H1 (cell line): ENCODE measurements at regions not wholly inside any gene's neighbourhood (a gene's known extent, or its start where the extent isn't known, plus 50 kb on each side); places are given as distances from the start of the nearest gene placed in this dataset.
"Not testable (repeated sequence)": the region's sequence is repeated elsewhere in the genome, so short reads cannot be mapped to it uniquely, and the experiment has no call there.

Experiments used
- CTCF ChIA-PET: fragments of 300-600 bp; sonication (Branson Sonifier 250); formaldehyde crosslinking; loops from one replicate; lab custom pipeline; 2021; ENCODE audit not compliant: partially characterized antibody; lab: Charles Lee
- POLR2A ChIA-PET: fragments of 300-600 bp; sonication (Branson Sonifier 250); formaldehyde crosslinking; loops from one replicate; lab custom pipeline; 2021; ENCODE audit warnings: inconsistent platforms; ENCODE audit not compliant: partially characterized antibody; lab: Charles Lee
- DNase-seq, 2 experiments: peaks; one replicate each; pipeline versions ENCODE4 v3.0.0 to v3.0.0-alpha.2; 2010 to 2022; ENCODE audit warnings: low spot score in 2 of 2, low read depth in 1 of 2, mixed read lengths in 1 of 2
- FAIRE-seq: peaks from 2 replicates; lab custom pipeline; 2011; peaks lifted over from hg19 to GRCh38; lab: Jason Lieb, UNC
- H2AFZ ChIP-seq: 2 replicates; pipeline ENCODE4 v1.8.1; 2012; ENCODE audit warnings: low read length, inconsistent platforms
- H2AK5ac ChIP-seq: 2 replicates; pipeline ENCODE4 v1.6.1; 2013; ENCODE audit warnings: low read depth, low read length
- H2BK120ac ChIP-seq: replicated peaks from 2 replicates; pipeline ENCODE3; 2013; ENCODE audit warnings: low read depth, low read length, inconsistent platforms
- H2BK12ac ChIP-seq: 2 replicates; pipeline ENCODE4 v1.6.1; 2013; ENCODE audit warnings: low read depth, low read length
- H2BK15ac ChIP-seq: 2 replicates; pipeline ENCODE4 v1.6.1; 2013; ENCODE audit warnings: low read length
- H2BK20ac ChIP-seq: 2 replicates; pipeline ENCODE4 v1.6.1; 2013; ENCODE audit warnings: low read length
- H2BK5ac ChIP-seq: 2 replicates; pipeline ENCODE4 v1.6.1; 2013; ENCODE audit warnings: low read depth, low read length
- H3K14ac ChIP-seq: 2 replicates; pipeline ENCODE4 v1.6.1; 2013; ENCODE audit warnings: inconsistent platforms; ENCODE audit not compliant: insufficient read length
- H3K18ac ChIP-seq: 2 replicates; pipeline ENCODE4 v1.6.1; 2013; ENCODE audit warnings: low read length; ENCODE audit errors: extremely low read depth
- H3K23ac ChIP-seq: 2 replicates; pipeline ENCODE4 v1.6.1; 2013; ENCODE audit warnings: inconsistent platforms; ENCODE audit not compliant: insufficient read length
- H3K23me2 ChIP-seq: 2 replicates; pipeline ENCODE4 v1.6.1; 2013; ENCODE audit warnings: low read depth, low read length
- H3K27ac ChIP-seq: 2 replicates; pipeline ENCODE4 v1.6.1; 2011; ENCODE audit warnings: low read depth, low read length, inconsistent platforms
- H3K27me3 ChIP-seq, 4 experiments: replicated peaks in 1 of 4; 1 replicate in 1 of 4; 2 replicates in 3 of 4; pipeline versions ENCODE4 v1.6.1 to v1.8.1; 2011 to 2013; ENCODE audit warnings: low read length in 3 of 4, mild to moderate bottlenecking in 3 of 4, inconsistent platforms in 2 of 4, mixed read lengths in 2 of 4, moderate library complexity in 1 of 4; ENCODE audit not compliant: control insufficient read depth in 3 of 4, insufficient read depth in 3 of 4; ENCODE audit errors: extremely low read depth in 1 of 4
- H3K36me3 ChIP-seq, 4 experiments: 2 replicates each; pipeline versions ENCODE4 v1.6.1 to v1.8.1; 2011 to 2013; ENCODE audit warnings: mild to moderate bottlenecking in 4 of 4, low read length in 3 of 4, moderate library complexity in 2 of 4, control low read depth in 1 of 4, inconsistent platforms in 1 of 4; ENCODE audit not compliant: insufficient read depth in 4 of 4, control insufficient read depth in 2 of 4
- H3K4ac ChIP-seq: replicated peaks from 2 replicates; pipeline ENCODE3; 2013; ENCODE audit warnings: low read length, low read depth, mixed read lengths, inconsistent platforms; ENCODE audit not compliant: insufficient read length
- H3K4me1 ChIP-seq, 4 experiments: replicated peaks in 1 of 4; 1 replicate in 1 of 4; 2 replicates in 3 of 4; pipeline versions ENCODE4 v1.6.1 to v1.8.1; 2011 to 2013; ENCODE audit warnings: low read length in 3 of 4, inconsistent platforms in 2 of 4, mixed read lengths in 1 of 4; ENCODE audit not compliant: insufficient read depth in 4 of 4, control insufficient read depth in 3 of 4
- H3K4me2 ChIP-seq, 2 experiments: 2 replicates each; pipeline versions ENCODE4 v1.6.1 to v1.8.1; 2011 to 2013; ENCODE audit warnings: low read depth in 2 of 2, low read length in 2 of 2, control low read depth in 1 of 2, inconsistent platforms in 1 of 2, mild to moderate bottlenecking in 1 of 2; ENCODE audit not compliant: insufficient read depth in 1 of 2
- H3K4me3 ChIP-seq, 4 experiments: fragments of 200-600, 300-600 bp in 1 of 4; sonication (generic), shearing (Covaris generic), sonication (Bioruptor Twin) in 1 of 4; 2 replicates each; pipeline versions ENCODE4 v1.5.1 to v1.8.1; 2011 to 2016; ENCODE audit warnings: low read length in 4 of 4, low read depth in 3 of 4, control low read depth in 2 of 4, inconsistent platforms in 2 of 4, mild to moderate bottlenecking in 2 of 4, mixed read lengths in 1 of 4, moderate library complexity in 1 of 4; ENCODE audit not compliant: insufficient read depth in 2 of 4; ENCODE audit errors: extremely low read depth in 1 of 4
- H3K56ac ChIP-seq: replicated peaks from 2 replicates; pipeline ENCODE3; 2013; ENCODE audit warnings: low read depth, mild to moderate bottlenecking, mixed read lengths, low read length, inconsistent platforms; ENCODE audit not compliant: insufficient read length
- H3K79me1 ChIP-seq: 2 replicates; pipeline ENCODE4 v1.6.1; 2013; ENCODE audit warnings: low read depth, low read length, control low read depth
- H3K79me2 ChIP-seq, 2 experiments: 2 replicates each; pipeline versions ENCODE4 v1.6.1 to v1.8.1; 2012 to 2013; ENCODE audit warnings: low read length in 2 of 2, mild to moderate bottlenecking in 2 of 2, inconsistent platforms in 1 of 2; ENCODE audit not compliant: insufficient read depth in 2 of 2, control insufficient read depth in 1 of 2
- H3K9ac ChIP-seq, 4 experiments: replicated peaks in 1 of 4; 1 replicate in 1 of 4; 2 replicates in 3 of 4; pipeline versions ENCODE4 v1.6.1 to v1.8.1; 2011 to 2013; ENCODE audit warnings: low read depth in 3 of 4, low read length in 3 of 4, control low read depth in 2 of 4, mild to moderate bottlenecking in 2 of 4, moderate library complexity in 2 of 4, inconsistent platforms in 1 of 4; ENCODE audit errors: extremely low read depth in 1 of 4
- H3K9me3 ChIP-seq, 2 experiments: 2 replicates each; pipeline versions ENCODE4 v1.6.1 to v1.8.1; 2012 to 2013; ENCODE audit warnings: mild to moderate bottlenecking in 2 of 2, moderate library complexity in 2 of 2, control low read depth in 1 of 2, inconsistent platforms in 1 of 2, low read depth in 1 of 2, low read length in 1 of 2, mixed read lengths in 1 of 2; ENCODE audit not compliant: insufficient read depth in 2 of 2
- H4K20me1 ChIP-seq, 2 experiments: replicated peaks in 1 of 2; 2 replicates each; pipeline versions ENCODE3 to v1.8.1; 2011 to 2013; ENCODE audit warnings: inconsistent platforms in 2 of 2, low read length in 2 of 2, mild to moderate bottlenecking in 1 of 2; ENCODE audit not compliant: insufficient read depth in 2 of 2, control insufficient read depth in 1 of 2
- H4K5ac ChIP-seq: 2 replicates; pipeline ENCODE4 v1.6.1; 2013; ENCODE audit warnings: low read length, low read depth, mixed read lengths, inconsistent platforms; ENCODE audit not compliant: insufficient read length
- H4K8ac ChIP-seq: 2 replicates; pipeline ENCODE4 v1.8.0; 2013; ENCODE audit warnings: mild to moderate bottlenecking, moderate library complexity, low read length, inconsistent platforms; ENCODE audit not compliant: insufficient read depth; ENCODE audit errors: extremely low read depth
- H4K91ac ChIP-seq: replicated peaks from 2 replicates; pipeline ENCODE3; 2013; ENCODE audit warnings: low read length, mixed read lengths, inconsistent platforms; ENCODE audit not compliant: insufficient read length
- WGBS, 2 experiments: shearing (Covaris generic) in 1 of 2; methylation state at CpG; one replicate each; pipeline versions ENCODE4 v1.1.6 to v1.1.7; 2013 to 2015; ENCODE audit warnings: low lambda C conversion rate in 2 of 2, mixed read lengths in 2 of 2, inconsistent platforms in 1 of 2, low coverage in 1 of 2, missing lambda C conversion rate in 1 of 2; ENCODE audit not compliant: insufficient replicate concordance in 2 of 2, insufficient coverage in 1 of 2, insufficient read length in 1 of 2; ENCODE audit errors: extremely low coverage in 1 of 2, missing lambda C conversion rate in 1 of 2; 5-methylcytosine and 5-hydroxymethylcytosine counted together

DNA sequence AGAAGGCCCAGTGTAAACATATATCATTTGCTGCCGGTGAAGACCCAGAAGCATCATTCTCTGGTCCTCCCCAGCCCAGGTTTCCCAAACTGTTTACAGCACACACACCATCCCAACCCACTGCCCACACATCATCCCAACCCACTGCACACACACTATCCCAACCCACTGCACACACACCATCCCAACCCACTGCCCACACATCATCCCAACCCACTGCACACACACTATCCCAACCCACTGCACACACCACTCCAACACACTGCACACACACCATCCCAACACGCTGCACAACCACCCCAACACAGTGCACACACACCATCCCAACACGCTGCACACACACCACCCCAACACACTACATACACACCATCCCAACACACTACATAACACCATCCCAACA is 608.4 kb downstream of the ACTL7B start:
- H3K4me1 ChIP-seq, H4K91ac ChIP-seq, FAIRE-seq, H3K79me2 ChIP-seq, H3K4me2 ChIP-seq, H3K23ac ChIP-seq, DNase-seq, H2BK5ac ChIP-seq, H4K5ac ChIP-seq, H4K8ac ChIP-seq, H2BK120ac ChIP-seq, H3K18ac ChIP-seq, H2BK20ac ChIP-seq, H3K27ac ChIP-seq, H3K23me2 ChIP-seq, H3K9me3 ChIP-seq, H3K9ac ChIP-seq, H4K20me1 ChIP-seq, CTCF ChIA-PET, H3K27me3 ChIP-seq, H3K4me3 ChIP-seq, H3K4ac ChIP-seq, H2AFZ ChIP-seq, H3K36me3 ChIP-seq, H3K79me1 ChIP-seq, POLR2A ChIA-PET: not testable (repeated sequence)
- Histone ChIP-seq H2AK5ac (peak overlapping the region; percentile 87; the same call in 1 of the 2 replicates), H3K14ac (peak overlapping the region; percentile 54), H2BK12ac (peak overlapping the region; percentile 64), H3K56ac (peak overlapping the region; percentile 92), H2BK15ac (peak overlapping the region; percentile 12; the same call in 1 of the 2 replicates)
- 89% methylated on average over 3 of the region's 3 CpGs; no CpG with 5 or more reads in 1 of the 2 experiments for WGBS, 2 experiments
